GM12892 (cell line): ENCODE measurements at regions not wholly inside any gene's neighbourhood (a gene's known extent, or its start where the extent isn't known, plus 50 kb on each side); places are given as distances from the start of the nearest gene placed in this dataset.

ENCODE experiments used
- POLR2A ChIP-seq: IDR thresholded peaks from 2 replicates; pipeline ENCODE4 v1.6.1; 2011; ENCODE audit warnings: low read depth, low read length, control low read depth
- POLR2AphosphoS5 ChIP-seq: IDR thresholded peaks from 2 replicates; pipeline ENCODE4 v1.6.1; 2011; ENCODE audit warnings: low read depth, low read length, control low read depth
- TAF1 ChIP-seq: IDR thresholded peaks from 2 replicates; pipeline ENCODE4 v1.6.1; 2011; ENCODE audit warnings: low read depth, mild to moderate bottlenecking, control low read depth, low read length, borderline replicate concordance

DNA sequence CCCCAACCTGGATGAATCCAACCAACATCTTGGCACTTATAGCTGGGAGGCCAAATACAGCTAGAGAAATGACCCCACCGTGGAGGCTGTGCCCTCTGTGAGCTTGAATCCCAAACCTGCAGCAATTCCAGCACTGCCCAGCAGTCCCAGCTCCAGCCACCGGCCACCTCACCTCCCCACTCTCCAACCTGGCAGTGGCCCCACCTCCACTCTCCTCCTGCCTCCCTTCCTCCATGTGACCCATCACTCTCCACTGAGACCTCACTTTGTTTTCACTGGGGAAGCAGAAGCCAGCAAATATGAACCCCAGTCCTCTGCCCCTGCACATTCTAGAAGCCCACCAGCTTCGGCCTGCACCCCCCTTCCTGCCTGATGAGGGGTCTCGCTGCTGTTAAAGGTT is 79.7 kb upstream of the LINGO1 start:
- TF ChIP-seq POLR2AphosphoS5 (no peak), POLR2A (no peak), TAF1 (no peak)
